Hematopoietic multipotent progenitor cell treated with erythropoietin and hydrocortisone succinate and interleukin-3 and kit ligand, for 15 days (in vitro differentiated cells): ENCODE measurements at regions not wholly inside any gene's neighbourhood (a gene's known extent, or its start where the extent isn't known, plus 50 kb on each side); places are given as distances from the start of the nearest gene placed in this dataset.
"Not testable (repeated sequence)": the region's sequence is repeated elsewhere in the genome, so short reads cannot be mapped to it uniquely, and the experiment has no call there.

Source experiments
- DNase-seq: peaks from one replicate; pipeline ENCODE4 v3.0.0-alpha.2; 2015; ENCODE audit warnings: low spot score

GRCh38 chr3:176193032-176193730, 1004.1 kb downstream of the TBL1XR1 start:
- no peak for DNase-seq

GRCh38 chr3:176190755-176191154, 1006.5 kb downstream of the TBL1XR1 start:
- DNase-seq: no peak

- DNase-seq: no peak
These were observed 1014.1 kb downstream of the TBL1XR1 start for GRCh38 chr3:176183181-176183580.

GRCh38 chr3:176174060-176174459, 1023.2 kb downstream of the TBL1XR1 start:
- no peak for DNase-seq

- DNase-seq: no peak
These were observed 1024.8 kb downstream of the TBL1XR1 start for GRCh38 chr3:176172492-176172891.

- no peak for DNase-seq
These were observed 1030.0 kb downstream of the TBL1XR1 start for GRCh38 chr3:176167272-176167671.

GRCh38 chr3:176160997-176161396, 1036.3 kb downstream of the TBL1XR1 start:
- DNase-seq: no peak

- no peak for DNase-seq
These were observed 1037.5 kb downstream of the TBL1XR1 start for GRCh38 chr3:176159796-176160195.

- no peak for DNase-seq
These were observed 1042.3 kb downstream of the TBL1XR1 start for GRCh38 chr3:176155012-176155411.

GRCh38 chr3:176149567-176149966, 1047.7 kb downstream of the TBL1XR1 start:
- DNase-seq: no peak

- no peak for DNase-seq
These were observed 1050.0 kb downstream of the TBL1XR1 start for GRCh38 chr3:176147251-176147650.

- no peak for DNase-seq
These were observed 1055.4 kb downstream of the TBL1XR1 start for GRCh38 chr3:176141837-176142236.

- no peak for DNase-seq
These were observed 1076.8 kb downstream of the TBL1XR1 start for GRCh38 chr3:176120507-176120906.

GRCh38 chr3:176119826-176120225, 1077.5 kb downstream of the TBL1XR1 start:
- DNase-seq: no peak

- no peak for DNase-seq
These were observed 1090.9 kb downstream of the TBL1XR1 start for GRCh38 chr3:176106380-176106779.

GRCh38 chr3:176097027-176097426, 1100.3 kb downstream of the TBL1XR1 start:
- no peak for DNase-seq

GRCh38 chr3:176093892-176094291, 1103.4 kb downstream of the TBL1XR1 start:
- not testable (repeated sequence) for DNase-seq

- DNase-seq: no peak
These were observed 1106.6 kb downstream of the TBL1XR1 start for GRCh38 chr3:176090727-176091126.

- DNase-seq: no peak
These were observed 1108.3 kb downstream of the TBL1XR1 start for GRCh38 chr3:176088962-176089383.

- no peak for DNase-seq
These were observed 1110.1 kb downstream of the TBL1XR1 start for GRCh38 chr3:176087066-176087697.

- DNase-seq: no peak
These were observed 1117.5 kb downstream of the TBL1XR1 start for GRCh38 chr3:176079785-176080184.

GRCh38 chr3:176078906-176079305, 1118.4 kb downstream of the TBL1XR1 start:
- no peak for DNase-seq

- DNase-seq: no peak
These were observed 1121.8 kb downstream of the TBL1XR1 start for GRCh38 chr3:176075491-176075890.

GRCh38 chr3:176075046-176075445, 1122.2 kb downstream of the TBL1XR1 start:
- DNase-seq: no peak
